HepG2 (cell line): ENCODE measurements at regions not wholly inside any gene's neighbourhood (a gene's known extent, or its start where the extent isn't known, plus 50 kb on each side); places are given as distances from the start of the nearest gene placed in this dataset.

Source experiments
- ATAC-seq: fragments of 200-7000 bp; cut with Tn5 transposase; 3 replicates; pipeline ENCODE4 v1.9.1; 2020; ENCODE audit warnings: mild to moderate bottlenecking, moderate library complexity
- BruUV-seq: library from RNA; stranded (reverse); fragments of 400-500 nt; replicated peaks from 2 replicates; lab custom pipeline; 2021; lab: Mats Ljungman, UMichigan
- CTCF ChIA-PET: fragments of 300-600 bp; formaldehyde crosslinking; extraction: SDS; loops from one replicate; lab custom pipeline; 2021; ENCODE audit warnings: low total read pairs, inconsistent platforms, low intra/inter-chr PET ratio; lab: Yijun Ruan, JAX
- POLR2A ChIA-PET: fragments of 350-600 bp; sonication (Branson Sonifier 250); formaldehyde crosslinking; loops from one replicate; lab custom pipeline; 2020; ENCODE audit warnings: antibody characterized with exemption, inconsistent platforms; lab: Yijun Ruan, JAX
- DNase-seq: peaks from one replicate; pipeline ENCODE4 v3.0.0-alpha.2; 2015; ENCODE audit warnings: low spot score
- FAIRE-seq: peaks from 3 replicates; lab custom pipeline; 2011; peaks lifted over from hg19 to GRCh38; lab: Jason Lieb, UNC
- H2AFZ ChIP-seq: one replicate; pipeline ENCODE4 v1.6.1; 2011; ENCODE audit warnings: low read length, inconsistent platforms
- H3K27ac ChIP-seq: fragments of 300-600 bp; 3 replicates; pipeline ENCODE4 v1.8.0; 2011; ENCODE audit warnings: mixed run types, mild to moderate bottlenecking, mixed read lengths, low read length, inconsistent platforms; ENCODE audit not compliant: insufficient read depth; ENCODE audit errors: extremely low read length
- H3K27me3 ChIP-seq, 2 experiments: fragments of 200-600 bp in 1 of 2; 2 replicates in 1 of 2; 3 replicates in 1 of 2; pipeline versions ENCODE4 v1.6.0 to v1.8.0; 2011; ENCODE audit warnings: low read length in 2 of 2, mild to moderate bottlenecking in 2 of 2, moderate library complexity in 2 of 2, inconsistent platforms in 1 of 2; ENCODE audit not compliant: insufficient read depth in 2 of 2, control insufficient read depth in 1 of 2
- H3K36me3 ChIP-seq, 2 experiments: fragments of 200-600 bp in 1 of 2; replicated peaks in 1 of 2; 2 replicates in 1 of 2; 3 replicates in 1 of 2; pipeline versions ENCODE4 v1.5.1 to v1.8.0; 2011; ENCODE audit warnings: low read length in 2 of 2, inconsistent platforms in 1 of 2; ENCODE audit not compliant: insufficient read depth in 2 of 2, control insufficient read depth in 1 of 2
- H3K4me1 ChIP-seq: 2 replicates; pipeline ENCODE4 v1.5.1; 2012; ENCODE audit warnings: low read length, inconsistent platforms; ENCODE audit not compliant: insufficient read depth
- H3K4me2 ChIP-seq: 2 replicates; pipeline ENCODE4 v1.6.0; 2011; ENCODE audit warnings: low read depth, low read length, inconsistent platforms
- H3K4me3 ChIP-seq, 3 experiments: fragments of 200-600 bp in 1 of 3; sonication (generic), shearing (Covaris generic) in 1 of 3; replicated peaks in 1 of 3; 2 replicates each; pipeline ENCODE4 v1.5.1; 2011 to 2016; ENCODE audit warnings: low read length in 3 of 3, inconsistent platforms in 2 of 3, low read depth in 2 of 3, mild to moderate bottlenecking in 2 of 3, control low read depth in 1 of 3, mixed read lengths in 1 of 3; ENCODE audit not compliant: insufficient read depth in 1 of 3
- H3K79me2 ChIP-seq: one replicate; pipeline ENCODE4 v1.6.1; 2011; ENCODE audit warnings: low read length, inconsistent platforms; ENCODE audit not compliant: insufficient read depth
- H3K9ac ChIP-seq: 2 replicates; pipeline ENCODE4 v1.6.0; 2011; ENCODE audit warnings: mild to moderate bottlenecking, low read depth, low read length, inconsistent platforms; ENCODE audit not compliant: insufficient read depth
- H3K9me3 ChIP-seq: 2 replicates; pipeline ENCODE4 v1.5.1; 2012; ENCODE audit warnings: mild to moderate bottlenecking, low read length
- H4K20me1 ChIP-seq: 2 replicates; pipeline ENCODE4 v1.6.0; 2011; ENCODE audit warnings: inconsistent platforms, mild to moderate bottlenecking, low read length, moderate library complexity; ENCODE audit not compliant: insufficient read depth
- CBX5 ChIP-seq: sonication (generic); formaldehyde crosslinking; IDR thresholded peaks from 2 replicates; pipeline ENCODE4 v1.4.0; 2020; ENCODE audit warnings: missing genetic modification reagents, borderline replicate concordance
- CERS6 ChIP-seq: sonication (generic); formaldehyde crosslinking; IDR thresholded peaks from 2 replicates; pipeline ENCODE4 v1.5.0; 2020; ENCODE audit warnings: missing genetic modification reagents
- LRRFIP1 ChIP-seq: sonication (generic); formaldehyde crosslinking; conservative IDR thresholded peaks from 2 replicates; pipeline ENCODE4 v1.4.0; 2020; ENCODE audit warnings: missing genetic modification reagents
- MLX ChIP-seq: IDR thresholded peaks from 2 replicates; pipeline ENCODE4 v1.6.1; 2016
- PHF8 ChIP-seq: sonication (generic); formaldehyde crosslinking; IDR thresholded peaks from 2 replicates; pipeline ENCODE4 v1.5.0; 2020; ENCODE audit warnings: missing genetic modification reagents
- POLR2AphosphoS5 ChIP-seq: IDR thresholded peaks from 2 replicates; pipeline ENCODE4 v1.6.1; 2012; ENCODE audit warnings: low read depth, low read length
- RFXANK ChIP-seq: IDR thresholded peaks from 2 replicates; pipeline ENCODE4 v1.6.1; 2016
- SALL2 ChIP-seq: sonication (generic); formaldehyde crosslinking; IDR thresholded peaks from 2 replicates; pipeline ENCODE4 v1.8.1; 2023; ENCODE audit warnings: mild to moderate bottlenecking, missing genetic modification reagents, inconsistent platforms
- XRCC5 ChIP-seq: fragments of 200-400 bp; formaldehyde crosslinking; optimal IDR thresholded peaks from 2 replicates; pipeline ENCODE3; 2017; ENCODE audit warnings: mild to moderate bottlenecking, low read length
- ZC3H4 ChIP-seq: sonication (generic); formaldehyde crosslinking; IDR thresholded peaks from 2 replicates; pipeline ENCODE4 v1.4.0; 2020; ENCODE audit warnings: missing genetic modification reagents, borderline replicate concordance
- ZNF230 ChIP-seq: sonication (generic); formaldehyde crosslinking; IDR thresholded peaks from 2 replicates; pipeline ENCODE4 v1.4.0; 2020; ENCODE audit warnings: mild to moderate bottlenecking, missing genetic modification reagents
- ZNF572 ChIP-seq: sonication (generic); formaldehyde crosslinking; IDR thresholded peaks from 2 replicates; pipeline ENCODE4 v1.5.1; 2020; ENCODE audit warnings: mild to moderate bottlenecking, missing genetic modification reagents
- ZNF605 ChIP-seq: sonication (generic); formaldehyde crosslinking; IDR thresholded peaks from 2 replicates; pipeline ENCODE4 v1.8.0; 2022; ENCODE audit warnings: mild to moderate bottlenecking, missing genetic modification reagents
- ZNF766 ChIP-seq: sonication (generic); formaldehyde crosslinking; IDR thresholded peaks from 2 replicates; pipeline ENCODE4 v1.5.0; 2020; ENCODE audit warnings: missing genetic modification reagents, borderline replicate concordance
- WGBS: methylation state at CpG from one replicate; pipeline ENCODE4 v1.1.6; 2017; ENCODE audit warnings: low lambda C conversion rate; 5-methylcytosine and 5-hydroxymethylcytosine counted together
- in situ Hi-C: cut with HindIII; loops from 2 replicates; pipeline ENCODE4 v1.10.0; 2017; ENCODE audit warnings: low pct_unique_long_range_greater_than_20kb; ENCODE audit not compliant: extremely low pct_ligation_motif_present
- intact Hi-C: fragments of 100-400 bp; cut with micrococcal nuclease; formaldehyde crosslinking; loops from one replicate; pipeline ENCODE4 v1.10.0; 2022; ENCODE audit not compliant: unreplicated experiment
- TF ChIP-seq, protein P1 (sequence below): sonication (generic); formaldehyde crosslinking; IDR thresholded peaks from 2 replicates; pipeline ENCODE4 v1.5.0; 2020; ENCODE audit warnings: missing genetic modification reagents
- TF ChIP-seq, protein P2 (sequence below): sonication (generic); formaldehyde crosslinking; IDR thresholded peaks from 2 replicates; pipeline ENCODE4 v1.9.0; 2021; ENCODE audit warnings: missing genetic modification reagents, mild to moderate bottlenecking, borderline replicate concordance

GRCh38 chr18:61954096-61954746 is 61.4 kb upstream of the RNF152 start:
- intact Hi-C loops (no loop called here), in situ Hi-C loops (no loop called here)
- Histone ChIP-seq H3K9ac (no peak overlapping the region), H3K79me2 (no peaks in the 10 kb centered on the region), H3K4me2 (no peak overlapping the region), H3K27ac (no peak overlapping the region), H4K20me1 (no peaks in the 10 kb centered on the region), H3K27me3 (peaks cover 0 to 15% of the 10 kb centered on the region in 2 experiments; a peak in 1 of 5 replicates), H3K36me3 (no peaks in the 10 kb centered on the region), H3K9me3 (no peaks in the 10 kb centered on the region), H2AFZ (no peak overlapping the region), H3K4me1 (no peaks in the 10 kb centered on the region), H3K4me3 (no peak overlapping the region)
- ATAC-seq (no peak), DNase-seq (no peak), FAIRE-seq (no peak)
- BruUV-seq = no TSS peak
- POLR2A ChIA-PET = no interaction called here
- CTCF ChIA-PET = no interaction called here
- WGBS = 34% methylated on average over 5 of the region's 5 CpGs
- no peak for TF ChIP-seq CBX5 (CRISPR knock-in tag)
- TF ChIP-seq SALL2 (CRISPR knock-in tag) = no peak
- no peak for TF ChIP-seq ZNF605 (CRISPR knock-in tag)
- no peak for TF ChIP-seq ZNF230 (CRISPR knock-in tag)
- no peak for TF ChIP-seq LRRFIP1 (CRISPR knock-in tag)
- no peak for TF ChIP-seq ZC3H4 (CRISPR knock-in tag)
- TF ChIP-seq ZNF572 (CRISPR knock-in tag) = no peak
- no peak for TF ChIP-seq CERS6 (CRISPR knock-in tag)
- TF ChIP-seq, protein P1, sequence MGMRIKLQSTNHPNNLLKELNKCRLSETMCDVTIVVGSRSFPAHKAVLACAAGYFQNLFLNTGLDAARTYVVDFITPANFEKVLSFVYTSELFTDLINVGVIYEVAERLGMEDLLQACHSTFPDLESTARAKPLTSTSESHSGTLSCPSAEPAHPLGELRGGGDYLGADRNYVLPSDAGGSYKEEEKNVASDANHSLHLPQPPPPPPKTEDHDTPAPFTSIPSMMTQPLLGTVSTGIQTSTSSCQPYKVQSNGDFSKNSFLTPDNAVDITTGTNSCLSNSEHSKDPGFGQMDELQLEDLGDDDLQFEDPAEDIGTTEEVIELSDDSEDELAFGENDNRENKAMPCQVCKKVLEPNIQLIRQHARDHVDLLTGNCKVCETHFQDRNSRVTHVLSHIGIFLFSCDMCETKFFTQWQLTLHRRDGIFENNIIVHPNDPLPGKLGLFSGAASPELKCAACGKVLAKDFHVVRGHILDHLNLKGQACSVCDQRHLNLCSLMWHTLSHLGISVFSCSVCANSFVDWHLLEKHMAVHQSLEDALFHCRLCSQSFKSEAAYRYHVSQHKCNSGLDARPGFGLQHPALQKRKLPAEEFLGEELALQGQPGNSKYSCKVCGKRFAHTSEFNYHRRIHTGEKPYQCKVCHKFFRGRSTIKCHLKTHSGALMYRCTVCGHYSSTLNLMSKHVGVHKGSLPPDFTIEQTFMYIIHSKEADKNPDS (CRISPR knock-in tag) = no peak
- no peak for TF ChIP-seq PHF8 (CRISPR knock-in tag)
- TF ChIP-seq ZNF766 (CRISPR knock-in tag) = no peak
- TF ChIP-seq, protein P2, sequence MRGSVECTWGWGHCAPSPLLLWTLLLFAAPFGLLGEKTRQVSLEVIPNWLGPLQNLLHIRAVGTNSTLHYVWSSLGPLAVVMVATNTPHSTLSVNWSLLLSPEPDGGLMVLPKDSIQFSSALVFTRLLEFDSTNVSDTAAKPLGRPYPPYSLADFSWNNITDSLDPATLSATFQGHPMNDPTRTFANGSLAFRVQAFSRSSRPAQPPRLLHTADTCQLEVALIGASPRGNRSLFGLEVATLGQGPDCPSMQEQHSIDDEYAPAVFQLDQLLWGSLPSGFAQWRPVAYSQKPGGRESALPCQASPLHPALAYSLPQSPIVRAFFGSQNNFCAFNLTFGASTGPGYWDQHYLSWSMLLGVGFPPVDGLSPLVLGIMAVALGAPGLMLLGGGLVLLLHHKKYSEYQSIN (CRISPR knock-in tag) = no peak
- no peak for TF ChIP-seq MLX
- TF ChIP-seq POLR2AphosphoS5 = no peak
- no peak for TF ChIP-seq RFXANK (CRISPR knock-in tag)
- TF ChIP-seq XRCC5 = no peak
